Common myeloid progenitor, CD34-positive (primary cell): ENCODE measurements at regions not wholly inside any gene's neighbourhood (a gene's known extent, or its start where the extent isn't known, plus 50 kb on each side); places are given as distances from the start of the nearest gene placed in this dataset.

ENCODE experiments used
- CTCF ChIA-PET: fragments of 350-600 bp; sonication (Branson Sonifier 250); formaldehyde crosslinking; loops from one replicate; lab custom pipeline; 2021; ENCODE audit warnings: antibody characterized with exemption; lab: Charles Lee
- POLR2A ChIA-PET: fragments of 350-600 bp; sonication (Branson Sonifier 250); formaldehyde crosslinking; loops from one replicate; lab custom pipeline; 2021; ENCODE audit warnings: antibody characterized with exemption; lab: Charles Lee
- DNase-seq, 3 donors: peaks; one replicate each; pipeline versions ENCODE4 v3.0.0 to v3.0.0-alpha.2; 2013
- H3K27ac ChIP-seq, 2 experiments: 1 replicate in 1 of 2; 2 replicates in 1 of 2; pipeline ENCODE4 v1.7.0; 2013; ENCODE audit warnings: inconsistent platforms in 2 of 2, low read length in 2 of 2, mild to moderate bottlenecking in 2 of 2, low read depth in 1 of 2, moderate library complexity in 1 of 2; ENCODE audit not compliant: severe bottlenecking in 2 of 2, insufficient read depth in 1 of 2, poor library complexity in 1 of 2
- H3K27me3 ChIP-seq, 5 experiments: replicated peaks in 2 of 5; 1 replicate in 3 of 5; 2 replicates in 2 of 5; pipeline versions ENCODE4 v1.6.1 to v1.7.0; 2013; ENCODE audit warnings: low read length in 4 of 5, mild to moderate bottlenecking in 2 of 5, moderate library complexity in 2 of 5, inconsistent platforms in 1 of 5; ENCODE audit not compliant: insufficient read depth in 5 of 5, control insufficient read depth in 4 of 5
- H3K36me3 ChIP-seq, 4 experiments: 1 replicate in 2 of 4; 2 replicates in 2 of 4; pipeline versions ENCODE4 v1.6.1 to v1.7.0; 2013; ENCODE audit warnings: low read length in 3 of 4, control low read depth in 1 of 4, mild to moderate bottlenecking in 1 of 4; ENCODE audit not compliant: control insufficient read depth in 4 of 4, insufficient read depth in 4 of 4
- H3K4me1 ChIP-seq, 4 experiments: 1 replicate in 3 of 4; 2 replicates in 1 of 4; pipeline versions ENCODE4 v1.6.1 to v1.7.1; 2013; ENCODE audit warnings: low read length in 3 of 4, mild to moderate bottlenecking in 3 of 4, control low read depth in 1 of 4, inconsistent platforms in 1 of 4, moderate library complexity in 1 of 4; ENCODE audit not compliant: control insufficient read depth in 4 of 4, insufficient read depth in 4 of 4; ENCODE audit errors: control extremely low read depth in 1 of 4
- H3K4me3 ChIP-seq, 7 experiments: 1 replicate in 4 of 7; 2 replicates in 3 of 7; pipeline versions ENCODE4 v1.5.1 to v1.7.0; 2013; ENCODE audit warnings: mild to moderate bottlenecking in 7 of 7, low read length in 6 of 7, moderate library complexity in 6 of 7, inconsistent platforms in 2 of 7, low read depth in 2 of 7, control low read depth in 1 of 7; ENCODE audit not compliant: insufficient read depth in 4 of 7, control insufficient read depth in 1 of 7; ENCODE audit errors: extremely low read depth in 1 of 7
- H3K9me3 ChIP-seq, 5 experiments: 1 replicate in 4 of 5; 2 replicates in 1 of 5; pipeline versions ENCODE4 v1.6.1 to v1.7.1; 2013; ENCODE audit warnings: low read length in 4 of 5, mild to moderate bottlenecking in 2 of 5, inconsistent platforms in 1 of 5, low read depth in 1 of 5, moderate library complexity in 1 of 5; ENCODE audit not compliant: control insufficient read depth in 4 of 5, insufficient read depth in 2 of 5; ENCODE audit errors: control extremely low read depth in 1 of 5
- WGBS: methylation state at CpG from one replicate; pipeline ENCODE4 v1.1.5; 2013; ENCODE audit not compliant: insufficient coverage; 5-methylcytosine and 5-hydroxymethylcytosine counted together

- Histone ChIP-seq H3K36me3 (no peaks in the 10 kb centered on the region), H3K9me3 (no peaks in the 10 kb centered on the region), H3K4me1 (peaks cover 0 to 4% (median 2%) of the 10 kb centered on the region in 4 experiments), H3K27me3 (no peaks in the 10 kb centered on the region), H3K27ac (no peak overlapping the region), H3K4me3 (no peak overlapping the region)
- no peak for DNase-seq
- ChIA-PET CTCF (no interaction called here), POLR2A (no interaction called here)
- 100% methylated on average over 1 of the region's 7 CpGs for WGBS
Observed at GRCh38 chr5:27701931-27702903, 663.8 kb upstream of the CDH9 start.

DNA sequence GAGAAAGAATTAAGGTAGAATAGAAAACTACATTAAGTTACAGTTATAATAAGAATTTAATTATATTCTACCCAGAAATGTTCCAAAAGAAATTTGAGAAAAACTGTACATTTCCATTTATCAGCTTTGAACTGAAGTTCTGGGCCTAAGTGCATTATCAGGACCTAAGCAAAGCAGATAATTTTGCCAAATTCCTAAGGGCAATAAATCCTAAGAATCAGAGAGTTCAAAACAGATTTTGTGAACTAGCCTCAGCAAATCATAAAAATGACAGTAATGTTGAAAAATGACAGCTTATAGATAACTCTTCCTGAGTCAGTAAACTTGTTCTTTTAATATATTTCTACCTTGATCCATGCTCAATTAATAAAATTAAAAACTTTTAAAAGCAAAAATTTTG, 662.1 kb upstream of the CDH9 start:
- H3K9me3 ChIP-seq: no peaks in the 10 kb centered on the region
- no peaks in the 10 kb centered on the region for H3K27me3 ChIP-seq
- H3K36me3 ChIP-seq: no peaks in the 10 kb centered on the region
- POLR2A ChIA-PET: no interaction called here
- H3K4me3 ChIP-seq: no peak overlapping the region
- CTCF ChIA-PET: no interaction called here
- H3K27ac ChIP-seq: no peak overlapping the region
- DNase-seq: no peak
- no peaks in the 10 kb centered on the region for H3K4me1 ChIP-seq

GRCh38 chr5:27682600-27682999, 644.2 kb upstream of the CDH9 start:
- WGBS: 89% methylated on average over 3 of the region's 3 CpGs
- Histone ChIP-seq H3K4me3 (no peak overlapping the region), H3K9me3 (peaks cover 0 to 5% (median 0%) of the 10 kb centered on the region in 5 experiments), H3K27ac (no peak overlapping the region), H3K27me3 (no peaks in the 10 kb centered on the region), H3K4me1 (no peaks in the 10 kb centered on the region), H3K36me3 (no peaks in the 10 kb centered on the region)
- ChIA-PET CTCF (interaction anchor here (0.8 kb wide), 2 partner anchors 16 to 38 kb away, joined by 3 read pairs; no protein-coding TSS in a partner anchor), POLR2A (no interaction called here)
- DNase-seq: no peak

GRCh38 chr5:27652505-27652904, 614.1 kb upstream of the CDH9 start:
- no peak for DNase-seq
- peaks cover 0 to 15% (median 3%) of the 10 kb centered on the region in 5 experiments for H3K9me3 ChIP-seq
- H3K36me3 ChIP-seq: no peaks in the 10 kb centered on the region
- 90% methylated on average over 4 of the region's 4 CpGs for WGBS
- CTCF ChIA-PET: no interaction called here
- no peaks in the 10 kb centered on the region for H3K27me3 ChIP-seq
- no peaks in the 10 kb centered on the region for H3K4me1 ChIP-seq
- H3K27ac ChIP-seq: no peak overlapping the region
- H3K4me3 ChIP-seq: no peak overlapping the region
- POLR2A ChIA-PET: no interaction called here

DNA sequence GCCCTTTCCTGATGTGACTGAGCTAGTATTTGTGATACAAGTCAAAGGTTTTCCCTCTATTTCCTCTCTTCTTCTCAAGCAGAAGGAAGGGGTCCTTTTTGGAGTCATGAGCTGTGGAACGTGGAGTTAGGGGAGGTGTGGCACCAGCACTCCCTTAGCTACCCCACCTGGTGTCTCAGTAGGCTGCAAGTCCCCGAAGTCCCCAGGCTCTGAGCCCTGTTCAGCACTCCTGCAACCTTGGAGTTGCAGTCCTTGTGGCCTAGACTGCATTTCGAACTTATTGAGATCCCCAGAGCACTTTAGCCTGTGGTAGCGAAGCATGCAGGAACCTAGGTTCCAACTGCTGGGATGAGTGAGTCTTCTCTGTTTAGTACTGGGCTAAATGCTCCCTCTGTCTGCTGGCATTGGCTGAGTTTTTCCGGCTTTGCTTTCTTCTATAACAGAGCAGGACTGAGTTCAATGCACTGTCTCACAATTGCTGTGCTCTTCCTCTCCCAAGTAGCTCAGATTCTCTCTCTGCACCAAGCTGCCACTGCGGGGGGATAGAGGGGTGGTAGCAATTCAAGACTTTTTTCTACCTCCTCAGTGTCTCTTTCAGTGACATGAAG, 600.7 kb upstream of the CDH9 start:
- POLR2A ChIA-PET: interaction anchor here (0.7 kb wide), 1 partner anchor 267 kb away, joined by 3 read pairs; no protein-coding TSS in a partner anchor
- 97% methylated on average over 3 of the region's 6 CpGs for WGBS
- no peak for DNase-seq
- H3K4me3 ChIP-seq: no peak overlapping the region
- H3K27ac ChIP-seq: no peak overlapping the region
- H3K36me3 ChIP-seq: no peaks in the 10 kb centered on the region
- no peaks in the 10 kb centered on the region for H3K4me1 ChIP-seq
- H3K27me3 ChIP-seq: no peaks in the 10 kb centered on the region
- H3K9me3 ChIP-seq: peaks cover 0 to 3% (median 0%) of the 10 kb centered on the region in 5 experiments
- CTCF ChIA-PET: interaction anchor here (1.5 kb wide), 1 partner anchor 9 kb away, joined by 3 read pairs; no protein-coding TSS in a partner anchor

GRCh38 chr5:27619982-27620381, 581.6 kb upstream of the CDH9 start:
- Histone ChIP-seq H3K27ac (no peak overlapping the region), H3K36me3 (no peaks in the 10 kb centered on the region), H3K9me3 (peaks cover 0 to 6% (median 0%) of the 10 kb centered on the region in 5 experiments), H3K4me3 (no peak overlapping the region), H3K4me1 (peaks cover 0 to 14% (median 0%) of the 10 kb centered on the region in 4 experiments), H3K27me3 (no peaks in the 10 kb centered on the region)
- ChIA-PET CTCF (no interaction called here), POLR2A (no interaction called here)
- peak in 2 of 3 donors; percentile 3 to 21 for DNase-seq
- WGBS: 80% methylated on average over 1 of the region's 2 CpGs

DNA sequence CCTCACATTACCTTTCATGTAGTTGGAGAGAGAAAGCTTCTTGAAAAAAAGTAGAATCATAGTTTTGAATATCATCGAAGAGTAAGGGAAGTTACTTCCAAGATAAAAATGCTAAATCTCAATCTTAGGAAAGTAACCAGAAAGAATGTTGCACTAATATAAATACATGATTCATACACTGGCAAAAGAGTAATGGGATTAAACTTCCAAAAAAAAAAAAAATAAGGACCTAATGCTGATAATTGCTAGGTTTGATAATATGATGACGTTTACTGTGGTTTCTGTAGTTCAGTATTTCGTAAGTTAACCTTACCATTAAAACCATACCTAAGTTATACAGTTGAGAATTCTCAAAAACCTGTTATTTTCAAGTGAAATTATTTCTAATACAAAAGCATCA, 573.8 kb upstream of the CDH9 start:
- peaks cover 0 to 3% (median 0%) of the 10 kb centered on the region in 5 experiments for H3K9me3 ChIP-seq
- ChIA-PET POLR2A (no interaction called here), CTCF (no interaction called here)
- no peaks in the 10 kb centered on the region for H3K4me1 ChIP-seq
- no peak overlapping the region for H3K27ac ChIP-seq
- no peak for DNase-seq
- H3K4me3 ChIP-seq: no peak overlapping the region
- H3K27me3 ChIP-seq: no peaks in the 10 kb centered on the region
- no peaks in the 10 kb centered on the region for H3K36me3 ChIP-seq
- no CpG with 5 or more reads among the region's 3 CpGs for WGBS
